ENCODE measurements at regions not wholly inside any gene's neighbourhood (a gene's known extent, or its start where the extent isn't known, plus 50 kb on each side); places are given as distances from the start of the nearest gene placed in this dataset.

DNA sequence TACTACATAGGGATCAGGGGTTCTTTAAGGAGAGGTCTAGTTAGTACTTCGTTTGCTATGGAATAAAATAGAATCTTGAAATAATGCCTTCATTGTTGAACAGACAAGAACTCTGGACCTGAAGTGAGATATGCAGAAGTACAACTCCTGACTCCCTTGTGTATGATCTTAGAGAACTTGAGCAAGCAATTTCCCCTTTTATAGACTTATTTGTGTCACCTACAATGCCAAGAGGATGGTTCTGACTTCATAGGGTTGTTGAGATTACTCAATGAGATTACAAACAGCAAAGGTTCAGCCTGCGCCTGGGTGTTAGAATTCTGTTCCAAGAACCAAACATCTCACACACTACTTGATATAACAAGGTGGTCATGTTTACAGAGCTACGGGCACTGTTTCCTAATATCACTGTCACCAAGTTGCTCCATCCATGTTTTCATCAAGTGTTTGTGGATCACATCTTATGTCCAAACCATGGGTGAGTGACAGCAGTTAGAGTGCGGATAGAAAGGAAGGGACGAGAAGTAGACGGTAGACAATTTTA lies 76.7 kb upstream of the ADAMTS9 start:
- DNase-seq (ENCODE audit: low read depth, low spot score) (no peak), ATAC-seq (no peak)
- no peaks in the 10 kb centered on the region for H3K36me3 ChIP-seq (ENCODE audit: control insufficient read depth in 1 of 2, insufficient read depth in 2 of 2, low read length in 2 of 2)
- no peaks in the 10 kb centered on the region for H4K20me1 ChIP-seq (ENCODE audit: insufficient read depth)
- no peak for TF ChIP-seq TCF7L2 (IDR thresholded peaks at IDR 0.05; ENCODE audit: borderline replicate concordance, extremely low read depth, insufficient read depth, insufficient read length)
- TF ChIP-seq REST (IDR thresholded peaks at IDR 0.05; ENCODE audit: low read depth): no peak
- no peak for TF ChIP-seq ZNF274 (IDR thresholded peaks at IDR 0.05; ENCODE audit: low read depth, low read length)
- TF ChIP-seq, protein P1, sequence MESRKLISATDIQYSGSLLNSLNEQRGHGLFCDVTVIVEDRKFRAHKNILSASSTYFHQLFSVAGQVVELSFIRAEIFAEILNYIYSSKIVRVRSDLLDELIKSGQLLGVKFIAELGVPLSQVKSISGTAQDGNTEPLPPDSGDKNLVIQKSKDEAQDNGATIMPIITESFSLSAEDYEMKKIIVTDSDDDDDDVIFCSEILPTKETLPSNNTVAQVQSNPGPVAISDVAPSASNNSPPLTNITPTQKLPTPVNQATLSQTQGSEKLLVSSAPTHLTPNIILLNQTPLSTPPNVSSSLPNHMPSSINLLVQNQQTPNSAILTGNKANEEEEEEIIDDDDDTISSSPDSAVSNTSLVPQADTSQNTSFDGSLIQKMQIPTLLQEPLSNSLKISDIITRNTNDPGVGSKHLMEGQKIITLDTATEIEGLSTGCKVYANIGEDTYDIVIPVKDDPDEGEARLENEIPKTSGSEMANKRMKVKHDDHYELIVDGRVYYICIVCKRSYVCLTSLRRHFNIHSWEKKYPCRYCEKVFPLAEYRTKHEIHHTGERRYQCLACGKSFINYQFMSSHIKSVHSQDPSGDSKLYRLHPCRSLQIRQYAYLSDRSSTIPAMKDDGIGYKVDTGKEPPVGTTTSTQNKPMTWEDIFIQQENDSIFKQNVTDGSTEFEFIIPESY (IDR thresholded peaks at IDR 0.05; ENCODE audit: extremely low read depth, insufficient replicate concordance, low read length): no peak
- no peak for TF ChIP-seq ZFX (IDR thresholded peaks at IDR 0.05)
- TF ChIP-seq RAD21 (IDR thresholded peaks at IDR 0.05; ENCODE audit: low read depth): no peak
- no peak for TF ChIP-seq POLR2A (IDR thresholded peaks at IDR 0.05; ENCODE audit: borderline replicate concordance, extremely low read depth, insufficient read depth, insufficient read length)
- no peak for TF ChIP-seq JUND (IDR thresholded peaks at IDR 0.05)
- TF ChIP-seq, protein P2, sequence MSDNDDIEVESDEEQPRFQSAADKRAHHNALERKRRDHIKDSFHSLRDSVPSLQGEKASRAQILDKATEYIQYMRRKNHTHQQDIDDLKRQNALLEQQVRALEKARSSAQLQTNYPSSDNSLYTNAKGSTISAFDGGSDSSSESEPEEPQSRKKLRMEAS (IDR thresholded peaks at IDR 0.05): no peak
- TF ChIP-seq CEBPB (IDR thresholded peaks at IDR 0.05; ENCODE audit: low read depth): no peak
- TF ChIP-seq SIN3A (IDR thresholded peaks at IDR 0.05; ENCODE audit: low read depth): no peak
- no peak for TF ChIP-seq YY1 (IDR thresholded peaks at IDR 0.05; ENCODE audit: extremely low read depth, insufficient replicate concordance, low read depth, low read length)
- TF ChIP-seq CTCF (IDR thresholded peaks at IDR 0.05 in 2 of 3, conservative IDR thresholded peaks at IDR 0.05 in 1 of 3; ENCODE audit: borderline replicate concordance in 1 of 3, insufficient read depth in 1 of 3, low read depth in 2 of 3, low read length in 2 of 3): no peak
- TF ChIP-seq FOSL1 (IDR thresholded peaks at IDR 0.05; ENCODE audit: low read depth): no peak
- TF ChIP-seq ELF1 (IDR thresholded peaks at IDR 0.05; ENCODE audit: borderline replicate concordance, low read depth): no peak
- no peak for TF ChIP-seq EZH2phosphoT487 (IDR thresholded peaks at IDR 0.05; ENCODE audit: borderline replicate concordance)
- RAD21 ChIA-PET (ENCODE audit: low non-redundant PET in 1 of 2, low total read pairs in 2 of 2, uncharacterized antibody in 2 of 2, unreplicated experiment in 2 of 2): no interaction called here
- intact Hi-C loops (cut with micrococcal nuclease): no loop called here
- no peak overlapping the region for H3K9ac ChIP-seq (ENCODE audit: low read length)
- no peak overlapping the region for H3K4me3 ChIP-seq (replicated peaks in 1 of 2; ENCODE audit: low read depth in 1 of 2, low read length in 2 of 2)
- no peaks in the 10 kb centered on the region for H3K4me1 ChIP-seq (ENCODE audit: control insufficient read depth in 1 of 2, insufficient read depth in 2 of 2, low read length in 2 of 2)
- CTCF ChIA-PET: no interaction called here
- peaks cover 13% of the 10 kb centered on the region for H3K27me3 ChIP-seq (ENCODE audit: insufficient read depth, low read length)
- no peaks in the 10 kb centered on the region for H3K9me3 ChIP-seq (ENCODE audit: control insufficient read depth in 1 of 2, insufficient read depth in 1 of 2, low read depth in 1 of 2, low read length in 2 of 2)
- no peak overlapping the region for H2AFZ ChIP-seq (ENCODE audit: low read depth, low read length, poor library complexity, severe bottlenecking)
- no peaks in the 10 kb centered on the region for H3K79me2 ChIP-seq (ENCODE audit: insufficient read depth, low read length)
- POLR2A ChIA-PET: no interaction called here
- H3K4me2 ChIP-seq (ENCODE audit: low read length): no peak overlapping the region
- no TSS peak for BruUV-seq (replicated peaks)
- H3K27ac ChIP-seq (ENCODE audit: low read depth, low read length): no peak overlapping the region
- H3K9me2 ChIP-seq (ENCODE audit: insufficient read depth): no peaks in the 10 kb centered on the region
